Mesothelial cell of epicardium (in vitro differentiated cells): ENCODE measurements at regions not wholly inside any gene's neighbourhood (a gene's known extent, or its start where the extent isn't known, plus 50 kb on each side); places are given as distances from the start of the nearest gene placed in this dataset.

Experiments used
- DNase-seq, 2 experiments: peaks; one replicate each; pipeline ENCODE4 v3.0.0; 2021; ENCODE audit warnings: low spot score in 2 of 2; ENCODE audit not compliant: unreplicated experiment in 2 of 2
- H3K27ac Mint-ChIP-seq: 2 replicates; pipeline ENCODE4 v1.8.0; 2021; ENCODE audit warnings: mixed read lengths
- H3K27me3 Mint-ChIP-seq: 2 replicates; pipeline ENCODE4 v1.8.0; 2021; ENCODE audit warnings: low read depth, mixed read lengths
- H3K36me3 Mint-ChIP-seq: 2 replicates; pipeline ENCODE4 v1.8.0; 2021; ENCODE audit warnings: mixed read lengths
- H3K4me1 Mint-ChIP-seq: 2 replicates; pipeline ENCODE4 v1.8.0; 2021; ENCODE audit warnings: mixed read lengths
- H3K4me3 Mint-ChIP-seq: 2 replicates; pipeline ENCODE4 v1.8.0; 2021; ENCODE audit warnings: mild to moderate bottlenecking, moderate library complexity, mixed read lengths
- H3K9me3 Mint-ChIP-seq: 2 replicates; pipeline ENCODE4 v1.8.0; 2021; ENCODE audit warnings: mixed read lengths
- CTCF ChIP-seq: fragments of 200-600 bp; sonication (generic); IDR thresholded peaks from one replicate; pipeline ENCODE4 v1.5.0; 2021; ENCODE audit warnings: antibody characterized with exemption; ENCODE audit not compliant: unreplicated experiment

- Mint-ChIP-seq H3K4me1 (no peaks in the 10 kb centered on the region), H3K27me3 (peaks cover 15% of the 10 kb centered on the region), H3K9me3 (peaks cover 23% of the 10 kb centered on the region), H3K36me3 (no peaks in the 10 kb centered on the region), H3K27ac (no peak overlapping the region), H3K4me3 (no peak overlapping the region)
- no peak for DNase-seq
- no peak for TF ChIP-seq CTCF
These were observed 658.8 kb downstream of the ACTL7B start for GRCh38 chr9:108197008-108197365.

GRCh38 chr9:108196332-108197007 lies 659.3 kb downstream of the ACTL7B start:
- DNase-seq, result no peak
- H3K27ac Mint-ChIP-seq, result no peak overlapping the region
- H3K27me3 Mint-ChIP-seq, result peaks cover 15% of the 10 kb centered on the region
- H3K9me3 Mint-ChIP-seq, result peaks cover 18% of the 10 kb centered on the region
- H3K4me3 Mint-ChIP-seq, result no peak overlapping the region
- H3K36me3 Mint-ChIP-seq, result no peaks in the 10 kb centered on the region
- no peaks in the 10 kb centered on the region for H3K4me1 Mint-ChIP-seq
- TF ChIP-seq CTCF, result no peak

- H3K9me3 Mint-ChIP-seq, result no peaks in the 10 kb centered on the region
- DNase-seq, result no peak
- H3K27ac Mint-ChIP-seq, result no peak overlapping the region
- no peaks in the 10 kb centered on the region for H3K4me1 Mint-ChIP-seq
- H3K36me3 Mint-ChIP-seq, result no peaks in the 10 kb centered on the region
- TF ChIP-seq CTCF, result no peak
- no peak overlapping the region for H3K4me3 Mint-ChIP-seq
- peaks cover 15% of the 10 kb centered on the region for H3K27me3 Mint-ChIP-seq
These were observed 661.6 kb downstream of the ACTL7B start for GRCh38 chr9:108194154-108194553.

GRCh38 chr9:108193026-108193710 lies 662.6 kb downstream of the ACTL7B start:
- Mint-ChIP-seq H3K9me3 (no peaks in the 10 kb centered on the region), H3K27ac (no peak overlapping the region), H3K27me3 (peaks cover 15% of the 10 kb centered on the region), H3K36me3 (no peaks in the 10 kb centered on the region), H3K4me3 (no peak overlapping the region), H3K4me1 (no peaks in the 10 kb centered on the region)
- no peak for DNase-seq
- no peak for TF ChIP-seq CTCF

GRCh38 chr9:108191065-108191464 lies 664.7 kb downstream of the ACTL7B start:
- DNase-seq, result no peak
- peaks cover 15% of the 10 kb centered on the region for H3K27me3 Mint-ChIP-seq
- H3K9me3 Mint-ChIP-seq, result no peaks in the 10 kb centered on the region
- H3K4me3 Mint-ChIP-seq, result no peak overlapping the region
- no peak for TF ChIP-seq CTCF
- no peak overlapping the region for H3K27ac Mint-ChIP-seq
- H3K4me1 Mint-ChIP-seq, result no peaks in the 10 kb centered on the region
- H3K36me3 Mint-ChIP-seq, result no peaks in the 10 kb centered on the region
